Neural progenitor cell (in vitro differentiated cells): ENCODE measurements at regions not wholly inside any gene's neighbourhood (a gene's known extent, or its start where the extent isn't known, plus 50 kb on each side); places are given as distances from the start of the nearest gene placed in this dataset.

Experiments used
- CTCF ChIP-seq: fragments of 200-600 bp; sonication (generic); IDR thresholded peaks from 2 replicates; pipeline ENCODE4 v1.5.1; 2017; ENCODE audit warnings: antibody characterized with exemption, mild to moderate bottlenecking
- EZH2 ChIP-seq: fragments of 200-600 bp; sonication (generic); IDR thresholded peaks from 2 replicates; pipeline ENCODE4 v1.6.1; 2017; ENCODE audit warnings: antibody characterized with exemption, mild to moderate bottlenecking, moderate library complexity
- EZH2phosphoT487 ChIP-seq: fragments of 200-600 bp; sonication (generic); IDR thresholded peaks from 2 replicates; pipeline ENCODE4 v1.6.1; 2017; ENCODE audit warnings: antibody characterized with exemption

GRCh38 chr5:88428633-88429032, 160.0 kb upstream of the TMEM161B start:
- no peak for TF ChIP-seq CTCF
- TF ChIP-seq EZH2phosphoT487 = no peak
- no peak for TF ChIP-seq EZH2
